Endometrium (tissue), 2 donors: ENCODE measurements at regions not wholly inside any gene's neighbourhood (a gene's known extent, or its start where the extent isn't known, plus 50 kb on each side); places are given as distances from the start of the nearest gene placed in this dataset.
"Not testable (repeated sequence)": the region's sequence is repeated elsewhere in the genome, so short reads cannot be mapped to it uniquely, and the experiment has no call there.

Experiments used
- FAIRE-seq: peaks from 2 replicates; lab custom pipeline; 2012; peaks lifted over from hg19 to GRCh38; lab: Jason Lieb, UNC
- donor health status: control.
- donor health status: control.

- FAIRE-seq: no peak
Observed at GRCh38 chrX:40530509-40530908, 50.3 kb upstream of the ATP6AP2 start.

GRCh38 chrX:40527543-40527942 is 53.2 kb upstream of the ATP6AP2 start:
- FAIRE-seq: no peak

GRCh38 chrX:40526412-40526811 is 54.4 kb upstream of the ATP6AP2 start:
- FAIRE-seq: no peak

GRCh38 chrX:40525901-40526300 is 54.9 kb upstream of the ATP6AP2 start:
- not testable (repeated sequence) for FAIRE-seq

GRCh38 chrX:40524423-40524822 is 56.3 kb upstream of the ATP6AP2 start:
- FAIRE-seq: no peak

- FAIRE-seq: no peak
Observed at GRCh38 chrX:40523852-40524251, 56.9 kb upstream of the ATP6AP2 start.

GRCh38 chrX:40521868-40522450 is 58.8 kb upstream of the ATP6AP2 start:
- FAIRE-seq: no peak

- FAIRE-seq: no peak
Observed at GRCh38 chrX:40514376-40514775, 66.4 kb upstream of the ATP6AP2 start.

- no peak for FAIRE-seq
Observed at GRCh38 chrX:40513835-40514234, 66.9 kb upstream of the ATP6AP2 start.

- FAIRE-seq: no peak
Observed at GRCh38 chrX:40513012-40513411, 67.8 kb upstream of the ATP6AP2 start.

- no peak for FAIRE-seq
Observed at GRCh38 chrX:40511258-40511657, 69.5 kb upstream of the ATP6AP2 start.

- FAIRE-seq: no peak
Observed at GRCh38 chrX:40508560-40508959, 72.2 kb upstream of the ATP6AP2 start.

GRCh38 chrX:40506201-40506985 is 74.4 kb upstream of the ATP6AP2 start:
- no peak for FAIRE-seq

GRCh38 chrX:40504801-40505605 is 75.8 kb upstream of the ATP6AP2 start:
- no peak for FAIRE-seq

GRCh38 chrX:40503094-40503493 is 77.7 kb upstream of the ATP6AP2 start:
- FAIRE-seq: no peak

GRCh38 chrX:40502688-40503087 is 78.1 kb upstream of the ATP6AP2 start:
- FAIRE-seq: no peak

- no peak for FAIRE-seq
Observed at GRCh38 chrX:40501164-40501855, 79.5 kb upstream of the ATP6AP2 start.

- FAIRE-seq: no peak
Observed at GRCh38 chrX:40496728-40497127, 84.0 kb upstream of the ATP6AP2 start.

- no peak for FAIRE-seq
Observed at GRCh38 chrX:40495659-40496058, 85.1 kb upstream of the ATP6AP2 start.

GRCh38 chrX:40494005-40494404 is 86.8 kb upstream of the ATP6AP2 start:
- no peak for FAIRE-seq

- no peak for FAIRE-seq
Observed at GRCh38 chrX:40488296-40488695, 92.5 kb upstream of the ATP6AP2 start.

- no peak for FAIRE-seq
Observed at GRCh38 chrX:40485973-40486372, 94.8 kb upstream of the ATP6AP2 start.
